GM19467 (cell line): ENCODE measurements at regions not wholly inside any gene's neighbourhood (a gene's known extent, or its start where the extent isn't known, plus 50 kb on each side); places are given as distances from the start of the nearest gene placed in this dataset.

Source experiments
- ATAC-seq: cut with Tn5 transposase; IDR thresholded peaks from one replicate; pipeline ENCODE4 v1.9.1; 2021; ENCODE audit warnings: mild to moderate bottlenecking, moderate library complexity; ENCODE audit not compliant: unreplicated experiment

DNA sequence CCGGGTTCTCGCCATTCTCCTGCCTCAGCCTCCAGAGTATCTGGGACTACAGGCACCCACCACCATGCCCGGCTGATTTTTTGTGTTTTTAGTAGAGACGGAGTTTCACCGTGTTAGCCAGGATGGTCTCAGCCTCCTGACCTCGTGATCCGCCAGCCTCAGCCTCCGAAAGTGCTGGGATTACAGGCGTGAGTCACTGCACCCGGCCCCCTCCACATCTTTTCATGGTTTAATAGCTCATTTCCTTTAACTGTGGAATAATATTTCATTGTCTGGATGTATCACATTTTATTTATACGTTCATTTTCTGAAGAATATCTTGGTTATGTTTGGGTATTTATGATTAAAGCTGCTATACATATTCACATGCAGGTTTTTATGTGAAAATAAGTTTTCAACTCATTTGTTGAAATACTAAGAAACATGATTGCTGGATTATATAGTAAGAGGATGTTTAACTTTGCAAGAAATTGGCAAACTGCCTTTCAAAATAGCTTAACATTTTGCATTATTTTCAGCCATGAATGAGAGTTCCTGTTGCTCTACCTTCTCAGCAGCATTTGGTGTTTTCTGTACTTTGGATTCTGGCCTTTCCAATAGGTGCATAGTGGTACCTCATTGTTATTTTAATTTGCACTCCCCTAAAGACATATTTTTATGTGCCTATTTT, 591.9 kb downstream of the TECRL start:
- no peak for ATAC-seq

GRCh38 chr4:63814171-63814964, 594.9 kb downstream of the TECRL start:
- ATAC-seq = no peak

- ATAC-seq = no peak
Measured at GRCh38 chr4:63799166-63799565, 610.1 kb downstream of the TECRL start.

DNA sequence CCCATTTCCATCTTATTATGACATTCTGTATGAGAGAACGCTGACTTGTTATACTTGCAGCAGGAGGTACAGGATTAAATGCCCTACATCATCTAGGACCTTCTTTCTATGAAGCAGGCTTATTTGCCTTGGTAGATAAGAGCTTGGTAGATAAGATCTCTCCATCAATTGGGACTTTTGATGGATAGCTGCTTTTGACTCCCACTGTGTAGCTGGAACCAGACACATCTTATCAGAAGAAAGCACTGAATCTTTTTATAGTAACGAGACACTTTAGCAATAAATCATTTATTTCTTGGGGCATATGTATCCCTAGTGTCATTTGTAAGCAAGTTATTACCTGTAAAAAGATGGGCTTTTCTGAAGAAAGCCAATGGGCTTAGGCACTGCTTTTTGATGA, 613.9 kb downstream of the TECRL start:
- no peak for ATAC-seq

DNA sequence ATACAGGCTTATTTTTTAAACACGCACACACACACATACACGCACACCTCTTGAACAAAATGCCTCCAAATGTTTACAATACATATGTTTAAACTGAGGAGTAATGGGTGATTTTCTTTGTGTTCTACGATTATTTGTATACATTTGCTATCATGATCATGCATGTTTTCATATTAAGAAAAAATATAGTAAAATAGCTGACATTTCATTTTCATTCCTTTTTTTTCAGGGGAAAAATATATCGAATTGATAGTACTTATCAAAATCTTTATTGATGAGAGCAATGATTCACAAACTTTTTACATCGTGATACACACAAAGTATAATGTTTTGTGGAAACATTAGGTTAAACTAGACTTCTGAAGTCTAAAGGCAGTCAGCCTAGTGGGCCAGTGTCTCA, 618.9 kb downstream of the TECRL start:
- ATAC-seq = no peak

DNA sequence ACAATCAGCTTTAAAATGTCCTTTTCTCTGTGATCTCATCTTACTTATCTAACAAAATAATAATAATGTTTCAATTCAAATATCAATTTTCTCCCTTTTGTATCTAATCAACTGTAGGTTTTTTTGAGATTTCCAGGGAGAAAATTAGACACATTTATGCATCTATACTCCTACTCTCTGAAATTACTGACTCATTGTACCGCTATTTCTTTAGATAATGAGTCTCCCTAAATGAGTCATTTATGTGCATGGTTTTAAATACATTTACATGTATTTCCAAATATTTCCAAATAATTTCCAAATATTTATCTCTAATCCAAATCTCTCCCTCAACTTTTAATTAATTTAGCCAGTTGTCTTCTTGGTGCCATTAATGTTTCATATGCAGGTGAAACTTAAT, 621.0 kb downstream of the TECRL start:
- ATAC-seq = no peak

DNA sequence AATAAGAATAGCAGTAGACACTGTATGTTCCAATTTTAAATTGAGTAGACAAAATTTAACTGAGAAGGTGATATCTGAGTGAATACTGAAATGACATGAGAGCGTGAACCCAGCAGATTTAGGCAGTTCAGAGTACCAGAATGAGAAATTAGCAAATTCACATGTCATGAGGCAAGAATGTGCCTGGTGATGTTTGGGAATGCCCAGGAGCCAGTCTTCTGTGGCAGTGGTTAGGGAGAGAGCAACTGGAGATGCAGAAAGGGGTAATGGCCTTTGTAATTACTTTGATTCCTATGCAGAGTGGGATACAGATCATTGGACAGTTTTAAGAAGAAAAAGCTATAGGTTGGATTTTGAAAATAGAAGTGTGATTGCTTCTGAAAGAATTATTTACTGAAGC, 621.9 kb downstream of the TECRL start:
- ATAC-seq = no peak

DNA sequence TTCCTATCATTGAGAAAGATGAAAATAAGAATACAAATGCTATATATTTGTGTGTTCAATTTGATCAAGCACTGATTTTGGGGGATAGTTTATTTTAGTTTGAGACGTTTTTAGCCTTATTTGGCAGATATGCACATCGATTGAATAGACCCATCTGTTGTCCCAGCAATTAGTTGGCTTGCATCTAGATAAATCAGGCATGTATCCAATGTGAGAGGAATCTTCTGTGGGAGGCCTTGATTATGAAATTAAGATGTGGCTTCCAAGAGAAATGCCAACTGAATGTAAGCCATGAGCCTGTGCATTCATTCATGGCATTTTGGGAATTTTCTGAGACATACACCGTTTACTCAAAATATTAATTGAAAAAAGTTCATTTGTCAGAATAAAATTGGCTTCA, 623.1 kb downstream of the TECRL start:
- ATAC-seq = no peak

- ATAC-seq = no peak
Measured at GRCh38 chr4:63784822-63785221, 624.4 kb downstream of the TECRL start.

GRCh38 chr4:63777601-63778000, 631.6 kb downstream of the TECRL start:
- ATAC-seq = no peak

DNA sequence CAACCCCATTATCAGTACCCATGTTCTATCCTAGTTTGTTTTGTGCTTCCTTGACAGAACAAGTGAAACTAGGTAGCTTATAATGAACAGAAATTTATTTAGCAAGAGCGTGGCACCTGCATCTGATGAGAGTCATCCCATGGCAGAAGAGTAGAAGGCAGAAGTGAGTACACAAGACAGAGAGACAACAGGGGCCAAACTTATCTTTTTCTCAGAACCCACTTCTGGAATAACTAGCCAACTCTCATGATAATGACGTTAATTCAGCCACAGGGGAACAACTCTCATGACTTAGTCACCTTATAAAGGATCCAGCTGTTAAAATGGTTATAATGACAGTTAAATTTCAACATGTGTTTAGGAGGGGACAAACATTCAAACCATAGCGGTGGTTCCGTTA, 644.9 kb downstream of the TECRL start:
- no peak for ATAC-seq

GRCh38 chr4:63757929-63758328, 651.3 kb downstream of the TECRL start:
- no peak for ATAC-seq

DNA sequence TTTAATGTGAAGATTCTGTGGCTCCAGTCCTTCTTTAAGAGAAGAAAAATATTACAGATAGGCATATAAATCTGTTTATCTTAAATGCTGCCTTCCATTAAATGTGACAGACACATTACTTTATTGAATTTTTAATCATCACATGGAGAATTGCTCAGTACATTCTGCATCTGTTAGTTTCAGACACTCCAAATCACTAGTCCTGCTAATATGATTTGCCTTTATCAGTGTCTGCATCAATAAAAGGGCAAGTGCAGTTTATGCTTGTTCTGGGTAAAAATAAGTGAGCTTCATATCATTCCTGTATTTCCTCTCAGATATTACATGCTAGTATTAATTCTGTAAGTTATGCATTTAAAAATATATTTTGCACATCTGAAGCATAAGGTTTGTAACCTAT, 666.4 kb downstream of the TECRL start:
- no peak for ATAC-seq

- no peak for ATAC-seq
Measured at GRCh38 chr4:63729519-63729918, 679.7 kb downstream of the TECRL start.

- ATAC-seq = no peak
Measured at GRCh38 chr4:63728480-63729177, 680.6 kb downstream of the TECRL start.

DNA sequence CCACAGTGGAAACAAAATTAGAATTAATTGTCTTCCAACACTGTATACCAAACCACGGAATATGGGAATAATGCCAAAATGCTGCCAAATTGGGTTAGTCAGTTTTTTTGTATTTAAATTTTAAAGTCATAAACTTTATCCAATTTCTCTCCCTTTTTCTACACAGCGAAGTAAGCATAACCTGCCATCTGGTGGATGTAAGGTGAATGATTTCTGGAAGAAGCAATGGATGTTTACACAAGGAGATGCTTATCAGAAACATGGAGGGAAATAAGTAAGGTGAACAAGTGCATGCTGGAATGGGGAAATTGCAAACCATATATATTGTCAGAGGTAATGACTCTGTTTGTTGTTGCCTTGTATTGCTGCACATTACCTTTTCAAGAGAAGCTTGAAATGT, 691.9 kb downstream of the TECRL start:
- ATAC-seq = no peak

GRCh38 chr4:63708661-63709060, 700.6 kb downstream of the TECRL start:
- no peak for ATAC-seq

- no peak for ATAC-seq
Measured at GRCh38 chr4:63700569-63700968, 708.7 kb downstream of the TECRL start.

DNA sequence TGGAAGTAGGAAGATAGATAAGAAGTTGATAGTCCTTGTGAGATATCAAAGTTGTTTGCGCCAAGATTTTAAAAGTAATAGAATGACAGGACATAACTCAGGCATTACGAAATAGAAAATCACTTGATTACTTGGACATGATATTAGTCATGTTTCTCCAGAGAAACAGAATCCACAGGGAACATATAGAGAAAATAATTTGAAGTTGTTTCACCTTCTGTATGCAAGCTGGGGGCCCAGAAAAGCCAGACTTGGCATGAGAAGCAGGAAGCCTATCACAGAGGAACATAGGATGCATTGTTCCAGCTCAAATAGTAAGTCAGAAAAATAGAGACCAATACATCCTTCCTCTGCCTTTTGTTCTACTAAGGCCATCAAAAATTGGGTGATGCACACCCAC, 715.9 kb downstream of the TECRL start:
- no peak for ATAC-seq

- ATAC-seq = no peak
Measured at GRCh38 chr4:63678358-63678931, 730.8 kb downstream of the TECRL start.

GRCh38 chr4:63670735-63671134, 738.5 kb downstream of the TECRL start:
- ATAC-seq = no peak

DNA sequence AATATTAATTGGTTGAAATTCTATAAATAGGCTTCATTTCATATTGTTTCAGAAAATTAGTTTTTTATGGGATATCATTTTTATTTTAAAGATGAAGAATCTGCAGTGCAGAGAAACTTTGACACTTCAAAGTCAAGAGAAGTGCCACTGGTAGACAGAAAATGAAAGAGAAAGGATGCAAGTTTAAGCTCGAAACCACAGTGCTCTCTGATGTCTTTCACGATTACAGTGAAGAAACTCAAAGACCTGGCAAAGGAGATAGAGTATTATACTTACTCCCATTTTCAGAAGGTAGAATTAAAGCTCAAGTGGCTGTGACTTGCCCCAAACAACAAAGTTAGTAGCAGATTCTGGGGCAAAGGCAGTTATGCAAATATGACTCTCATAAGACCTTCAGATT, 745.4 kb downstream of the TECRL start:
- no peak for ATAC-seq
